Naive thymus-derived CD4-positive, alpha-beta T cell (primary cell): ENCODE measurements at regions not wholly inside any gene's neighbourhood (a gene's known extent, or its start where the extent isn't known, plus 50 kb on each side); places are given as distances from the start of the nearest gene placed in this dataset.
A peak's percentile ranks its signal among the peaks of the same experiment; 100 is the strongest.
"Not testable (repeated sequence)": the region's sequence is repeated elsewhere in the genome, so short reads cannot be mapped to it uniquely, and the experiment has no call there.

ENCODE experiments used
- ATAC-seq: fragments of 150-1000 bp; cut with Tn5 transposase; 2 replicates; pipeline ENCODE4 v1.10.0; 2021; ENCODE audit warnings: mild to moderate bottlenecking, moderate library complexity
- CTCF ChIA-PET: fragments of 350-600 bp; sonication (Branson Sonifier 250); formaldehyde crosslinking; loops from one replicate; lab custom pipeline; 2021; ENCODE audit warnings: antibody characterized with exemption; lab: Charles Lee
- POLR2A ChIA-PET: fragments of 350-600 bp; sonication (Branson Sonifier 250); formaldehyde crosslinking; loops from one replicate; lab custom pipeline; 2021; ENCODE audit warnings: antibody characterized with exemption, inconsistent platforms; lab: Charles Lee
- DNase-seq, 9 donors: peaks; one replicate each; pipeline versions ENCODE4 v3.0.0 to v3.0.0-alpha.2; 2020 to 2022; ENCODE audit warnings: mixed read lengths in 1 of 9
- H3K27ac ChIP-seq: one replicate; pipeline ENCODE4 v1.7.0; 2013; ENCODE audit warnings: mild to moderate bottlenecking, low read depth, low read length, moderate library complexity
- H3K27me3 ChIP-seq, 2 donors: one replicate each; pipeline ENCODE4 v1.7.0; 2013; ENCODE audit warnings: low read length in 2 of 2, mild to moderate bottlenecking in 2 of 2, moderate library complexity in 2 of 2; ENCODE audit not compliant: control insufficient read depth in 2 of 2, insufficient read depth in 2 of 2
- H3K36me3 ChIP-seq, 3 experiments: 1 replicate in 2 of 3; 2 replicates in 1 of 3; pipeline ENCODE4 v1.7.0; 2013; ENCODE audit warnings: low read length in 3 of 3, mild to moderate bottlenecking in 3 of 3, moderate library complexity in 1 of 3; ENCODE audit not compliant: insufficient read depth in 3 of 3, control insufficient read depth in 2 of 3
- H3K4me1 ChIP-seq, 2 donors: one replicate each; pipeline ENCODE4 v1.7.0; 2013; ENCODE audit warnings: low read length in 2 of 2, mild to moderate bottlenecking in 2 of 2, moderate library complexity in 1 of 2; ENCODE audit not compliant: control insufficient read depth in 2 of 2, insufficient read depth in 2 of 2
- H3K4me3 ChIP-seq: 2 replicates; pipeline ENCODE4 v1.7.0; 2013; ENCODE audit warnings: mild to moderate bottlenecking, low read length
- H3K9me3 ChIP-seq, 3 experiments: 1 replicate in 2 of 3; 2 replicates in 1 of 3; pipeline ENCODE4 v1.7.0; 2013; ENCODE audit warnings: low read length in 3 of 3; ENCODE audit not compliant: control insufficient read depth in 2 of 3
- H3K27ac Mint-ChIP-seq, 9 donors: one replicate each; pipeline ENCODE4 v1.8.0; 2020 to 2022; ENCODE audit warnings: mixed read lengths in 9 of 9, mild to moderate bottlenecking in 8 of 9, moderate library complexity in 5 of 9, inconsistent platforms in 2 of 9
- H3K27me3 Mint-ChIP-seq, 5 donors: one replicate each; pipeline ENCODE4 v1.8.0; 2021 to 2022; ENCODE audit warnings: mixed read lengths in 5 of 5, mild to moderate bottlenecking in 1 of 5
- H3K36me3 Mint-ChIP-seq, 5 donors: one replicate each; pipeline ENCODE4 v1.8.0; 2020 to 2022; ENCODE audit warnings: mixed read lengths in 5 of 5, mild to moderate bottlenecking in 3 of 5, inconsistent platforms in 1 of 5
- H3K4me1 Mint-ChIP-seq, 7 donors: one replicate each; pipeline ENCODE4 v1.8.0; 2020 to 2022; ENCODE audit warnings: mixed read lengths in 7 of 7, mild to moderate bottlenecking in 3 of 7, inconsistent platforms in 1 of 7
- H3K4me3 Mint-ChIP-seq, 10 donors: one replicate each; pipeline ENCODE4 v1.8.0; 2020 to 2022; ENCODE audit warnings: mild to moderate bottlenecking in 10 of 10, mixed read lengths in 10 of 10, moderate library complexity in 6 of 10, inconsistent platforms in 2 of 10
- H3K9me3 Mint-ChIP-seq, 11 donors: one replicate each; pipeline ENCODE4 v1.8.0; 2020 to 2022; ENCODE audit warnings: mixed read lengths in 11 of 11, mild to moderate bottlenecking in 4 of 11, inconsistent platforms in 1 of 11, moderate library complexity in 1 of 11
- intact Hi-C, 2 donors: fragments of 100-400 bp; cut with micrococcal nuclease; formaldehyde crosslinking; loops; one replicate each; pipeline ENCODE4 v1.15.1; 2023

DNA sequence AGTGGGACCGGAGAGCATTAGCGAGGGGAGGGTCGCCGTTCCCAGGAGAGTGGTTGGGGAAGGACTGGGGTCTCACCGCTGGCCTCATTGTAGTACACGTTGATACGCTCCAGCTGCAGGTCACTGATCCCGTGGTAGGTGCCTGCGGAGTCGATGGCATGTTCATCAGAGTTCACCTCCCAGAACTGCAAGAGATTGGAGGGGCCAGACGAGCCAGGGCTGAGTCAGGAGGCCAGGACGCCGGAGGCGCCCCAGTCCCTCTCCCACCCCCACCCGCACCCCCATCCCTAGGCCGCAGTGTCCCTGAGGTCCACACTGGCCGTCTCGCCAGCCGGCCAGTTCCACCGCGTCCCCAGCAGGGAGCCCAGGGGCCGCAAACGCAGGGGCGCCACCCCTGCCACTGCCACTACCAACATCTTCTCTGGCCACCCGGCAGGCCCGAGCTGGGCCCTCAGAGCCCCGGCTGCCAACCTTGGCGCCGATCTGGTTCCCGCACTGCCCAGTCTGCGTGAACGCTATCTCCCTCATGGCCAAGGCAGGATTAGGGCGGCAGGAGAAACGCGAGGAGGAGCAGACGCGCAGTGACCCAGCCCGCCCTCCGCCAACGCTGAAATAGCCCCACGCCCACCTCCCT is 144.2 kb downstream of the ALG10 start:
- Mint-ChIP-seq H3K36me3 (no peaks in the 10 kb centered on the region), H3K27ac (no peak overlapping the region), H3K27me3 (peaks cover 0 to 6% (median 0%) of the 10 kb centered on the region in 5 donors), H3K9me3 (no peaks in the 10 kb centered on the region), H3K4me1 (no peaks in the 10 kb centered on the region), H3K4me3 (no peak overlapping the region)
- Histone ChIP-seq H3K4me3 (no peak overlapping the region), H3K27me3 (no peaks in the 10 kb centered on the region), H3K9me3 (no peaks in the 10 kb centered on the region), H3K36me3 (no peaks in the 10 kb centered on the region), H3K27ac (no peak overlapping the region), H3K4me1 (no peaks in the 10 kb centered on the region)
- ATAC-seq (no peak), DNase-seq (no peak)
- POLR2A ChIA-PET, result no interaction called here
- CTCF ChIA-PET, result no interaction called here
- intact Hi-C loops, result no loop called here

DNA sequence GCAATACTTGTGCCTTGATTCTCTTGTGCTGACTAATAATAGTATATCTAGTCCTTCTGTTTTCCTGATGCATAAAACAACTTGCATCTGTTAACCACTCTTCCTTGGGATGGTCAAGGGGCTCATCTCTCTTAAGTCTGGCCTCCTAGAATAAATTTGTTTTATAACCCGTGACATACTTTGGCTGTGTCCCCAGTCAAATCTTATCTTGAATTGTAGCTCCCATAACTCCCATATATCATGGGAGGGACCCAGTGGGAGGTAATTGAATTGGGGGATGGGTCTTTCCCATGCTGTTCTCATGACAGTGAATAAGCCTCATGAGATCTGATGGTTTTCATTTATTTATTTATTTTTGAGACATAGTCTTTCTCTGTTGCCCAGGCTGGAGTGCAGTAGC is 146.2 kb downstream of the ALG10 start:
- DNase-seq, POLR2A ChIA-PET: not testable (repeated sequence)

DNA sequence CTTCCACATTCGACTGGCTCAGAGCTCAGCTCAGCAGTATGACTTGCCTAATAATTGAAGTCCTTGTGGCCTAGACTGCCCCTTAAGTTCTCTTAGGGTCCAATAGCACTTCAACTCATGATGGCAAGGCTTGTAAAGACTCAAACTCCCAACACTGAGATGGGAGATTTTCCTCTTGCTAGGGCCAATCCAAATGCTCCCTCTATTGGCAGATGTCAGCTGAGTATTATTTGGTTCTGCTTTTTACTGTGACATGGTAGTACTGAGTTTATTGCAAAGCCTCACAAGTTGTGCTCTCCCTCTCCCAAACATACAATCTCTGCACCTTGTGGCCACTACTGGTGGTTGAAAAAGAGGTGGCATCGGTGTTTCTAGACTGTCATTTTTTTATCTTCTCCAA is 164.2 kb downstream of the ALG10 start:
- Histone ChIP-seq H3K27ac (no peak overlapping the region), H3K4me1 (no peaks in the 10 kb centered on the region), H3K4me3 (no peak overlapping the region), H3K9me3 (no peaks in the 10 kb centered on the region), H3K36me3 (no peaks in the 10 kb centered on the region), H3K27me3 (no peaks in the 10 kb centered on the region)
- ChIA-PET CTCF (no interaction called here), POLR2A (no interaction called here)
- Mint-ChIP-seq H3K27ac (no peak overlapping the region), H3K9me3 (peaks cover 0 to 9% (median 0%) of the 10 kb centered on the region in 11 donors), H3K4me1 (peaks cover 0 to 4% (median 0%) of the 10 kb centered on the region in 7 donors), H3K4me3 (no peak overlapping the region), H3K36me3 (no peaks in the 10 kb centered on the region), H3K27me3 (peaks cover 0 to 36% (median 10%) of the 10 kb centered on the region in 5 donors)
- no peak for ATAC-seq
- intact Hi-C loops, result no loop called here
- no peak for DNase-seq

More for the DNA sequence above, 146.2 kb downstream of the ALG10 start:
- H3K27ac ChIP-seq, H3K4me1 ChIP-seq, CTCF ChIA-PET, H3K36me3 Mint-ChIP-seq, H3K36me3 ChIP-seq, H3K4me1 Mint-ChIP-seq, H3K27ac Mint-ChIP-seq, ATAC-seq, H3K9me3 Mint-ChIP-seq, H3K27me3 Mint-ChIP-seq, H3K4me3 ChIP-seq, H3K27me3 ChIP-seq, H3K9me3 ChIP-seq, H3K4me3 Mint-ChIP-seq, intact Hi-C loops: not testable (repeated sequence)

DNA sequence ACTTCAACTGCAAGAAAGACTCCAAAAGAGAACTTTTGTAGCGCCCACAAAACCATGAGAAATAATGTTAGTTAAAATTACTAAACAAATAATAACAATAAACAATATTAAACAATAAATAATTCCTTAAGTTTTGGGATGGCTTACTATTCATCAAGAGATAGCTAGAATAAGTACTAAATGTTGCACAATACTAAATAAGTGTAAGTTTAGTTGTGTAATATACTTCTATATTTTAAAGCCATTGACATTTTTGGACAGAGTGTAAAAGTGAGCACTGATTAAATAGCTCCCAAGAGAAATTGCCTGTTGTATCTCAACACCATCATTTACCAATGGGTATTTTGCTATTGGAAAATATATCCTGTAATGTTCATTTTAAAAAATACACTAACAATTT is 166.7 kb downstream of the ALG10 start:
- intact Hi-C loops, result no loop called here
- Histone ChIP-seq H3K27me3 (no peaks in the 10 kb centered on the region), H3K9me3 (no peaks in the 10 kb centered on the region), H3K4me3 (no peak overlapping the region), H3K36me3 (no peaks in the 10 kb centered on the region), H3K4me1 (no peaks in the 10 kb centered on the region), H3K27ac (no peak overlapping the region)
- Mint-ChIP-seq H3K4me3 (no peak overlapping the region), H3K9me3 (peaks cover 0 to 2% (median 0%) of the 10 kb centered on the region in 11 donors), H3K27me3 (peaks cover 0 to 34% (median 17%) of the 10 kb centered on the region in 5 donors), H3K36me3 (no peaks in the 10 kb centered on the region), H3K27ac (no peak overlapping the region), H3K4me1 (peaks cover 0 to 4% (median 0%) of the 10 kb centered on the region in 7 donors)
- POLR2A ChIA-PET, result no interaction called here
- ATAC-seq (no peak), DNase-seq (no peak)
- CTCF ChIA-PET, result no interaction called here

DNA sequence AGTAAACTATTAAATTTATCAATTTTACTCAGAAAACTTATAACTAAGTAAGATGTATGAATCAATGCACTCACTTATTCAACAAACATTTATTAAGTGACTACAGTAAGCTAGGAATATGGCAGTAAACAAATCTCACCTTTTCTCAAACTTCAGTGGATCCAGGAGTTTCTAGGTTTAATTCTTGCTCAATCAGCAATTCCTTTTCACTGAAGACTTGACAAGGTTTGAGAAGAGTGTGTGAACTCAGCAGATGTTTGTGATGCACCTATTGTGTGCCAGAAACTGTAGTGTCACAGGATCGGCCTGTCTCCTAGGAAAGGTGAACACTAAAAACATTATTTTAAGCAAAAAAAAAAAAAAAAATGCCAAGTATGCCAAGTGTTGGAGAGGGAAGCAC is 167.8 kb downstream of the ALG10 start:
- Mint-ChIP-seq H3K36me3 (no peaks in the 10 kb centered on the region), H3K9me3 (peaks cover 0 to 2% (median 0%) of the 10 kb centered on the region in 11 donors), H3K4me3 (no peak overlapping the region), H3K27me3 (peaks cover 0 to 31% (median 17%) of the 10 kb centered on the region in 5 donors), H3K4me1 (peaks cover 0 to 4% (median 0%) of the 10 kb centered on the region in 7 donors), H3K27ac (no peak overlapping the region)
- CTCF ChIA-PET, result no interaction called here
- H3K4me1 ChIP-seq, result no peaks in the 10 kb centered on the region
- intact Hi-C loops, result no loop called here
- ATAC-seq (no peak), DNase-seq (no peak)
- POLR2A ChIA-PET, result no interaction called here
- H3K4me3 ChIP-seq, result no peak overlapping the region
- H3K9me3 ChIP-seq, result no peaks in the 10 kb centered on the region
- no peaks in the 10 kb centered on the region for H3K36me3 ChIP-seq
- no peak overlapping the region for H3K27ac ChIP-seq
- no peaks in the 10 kb centered on the region for H3K27me3 ChIP-seq

DNA sequence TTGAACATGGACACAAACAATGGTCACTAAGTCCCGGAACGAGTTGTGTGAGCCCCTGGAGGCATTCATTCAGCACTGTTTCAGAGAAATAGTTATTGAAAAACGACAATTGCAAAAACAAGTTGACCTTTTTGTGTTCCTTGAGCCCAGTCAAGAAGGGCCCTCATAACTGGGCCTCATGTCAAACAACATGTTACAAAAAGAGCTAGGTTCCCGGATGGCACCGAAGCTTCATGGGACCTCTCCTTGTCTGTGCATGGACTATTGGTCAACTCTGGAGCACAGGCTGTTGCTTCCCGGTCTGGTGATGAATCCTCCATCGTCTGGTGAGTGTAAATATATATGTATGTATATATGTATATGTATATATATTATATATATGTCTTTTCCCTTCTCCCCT is 176.6 kb downstream of the ALG10 start:
- no peaks in the 10 kb centered on the region for H3K4me1 Mint-ChIP-seq
- H3K27me3 Mint-ChIP-seq, result peaks cover 0 to 20% (median 6%) of the 10 kb centered on the region in 5 donors
- DNase-seq (no peak), ATAC-seq (no peak)
- H3K36me3 Mint-ChIP-seq, result no peaks in the 10 kb centered on the region
- no peak overlapping the region for H3K4me3 Mint-ChIP-seq
- intact Hi-C loops, result no loop called here
- CTCF ChIA-PET, result no interaction called here
- H3K27me3 ChIP-seq, result no peaks in the 10 kb centered on the region
- no peak overlapping the region for H3K4me3 ChIP-seq
- no peaks in the 10 kb centered on the region for H3K36me3 ChIP-seq
- no peaks in the 10 kb centered on the region for H3K9me3 ChIP-seq
- no peak overlapping the region for H3K27ac ChIP-seq
- POLR2A ChIA-PET, result no interaction called here
- H3K4me1 ChIP-seq, result no peaks in the 10 kb centered on the region
- H3K27ac Mint-ChIP-seq, result no peak overlapping the region
- H3K9me3 Mint-ChIP-seq, result peaks cover 0 to 2% (median 0%) of the 10 kb centered on the region in 11 donors

DNA sequence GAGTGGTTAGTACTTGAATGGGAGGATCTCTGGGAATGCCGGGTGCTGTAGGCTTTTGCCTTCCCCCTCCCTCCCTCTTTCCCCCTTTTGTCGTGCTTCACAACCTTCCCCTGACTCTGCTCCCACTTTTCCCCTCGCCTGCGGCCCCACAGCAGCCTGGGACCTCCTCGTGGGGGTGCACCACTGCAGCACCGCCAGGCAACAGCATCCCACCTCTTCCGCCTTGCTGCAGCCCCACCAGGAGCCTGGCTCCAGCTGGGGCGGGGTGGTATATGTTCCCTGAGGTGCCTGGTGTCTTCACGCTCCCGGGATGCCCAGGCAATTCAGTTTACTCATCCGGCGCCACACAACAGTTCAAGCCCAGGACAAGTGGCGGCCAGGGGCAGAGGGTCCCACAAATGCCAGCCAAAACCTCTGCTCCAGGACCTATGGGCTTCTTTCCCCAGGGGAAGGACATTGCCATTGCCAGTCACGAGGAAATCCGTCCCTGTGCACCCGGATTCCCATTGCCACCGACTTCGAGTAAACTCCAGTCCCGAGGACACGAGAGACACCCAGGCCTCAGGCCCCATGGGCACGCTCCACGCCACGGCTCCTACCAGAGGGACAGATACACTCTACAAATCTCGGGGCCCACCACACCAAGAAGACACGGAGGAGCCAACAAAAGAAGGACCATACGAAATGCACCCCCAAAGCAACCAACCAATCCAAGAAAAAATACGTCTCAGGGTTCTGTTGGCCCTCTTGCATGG is 181.7 kb downstream of the ALG10 start:
- intact Hi-C loops, result no loop called here
- Histone ChIP-seq H3K27ac (no peak overlapping the region), H3K27me3 (no peaks in the 10 kb centered on the region), H3K9me3 (no peaks in the 10 kb centered on the region), H3K4me3 (no peak overlapping the region), H3K4me1 (no peaks in the 10 kb centered on the region), H3K36me3 (no peaks in the 10 kb centered on the region)
- ATAC-seq, result no peak
- Mint-ChIP-seq H3K9me3 (peaks cover 0 to 4% (median 0%) of the 10 kb centered on the region in 11 donors), H3K27ac (peak overlapping the region in 2 of 9 donors; percentile 17 to 78), H3K27me3 (no peaks in the 10 kb centered on the region), H3K36me3 (no peaks in the 10 kb centered on the region), H3K4me1 (no peaks in the 10 kb centered on the region), H3K4me3 (no peak overlapping the region)
- POLR2A ChIA-PET, result no interaction called here
- DNase-seq, result no peak
- CTCF ChIA-PET, result no interaction called here
